ENCODE measurements at regions not wholly inside any gene's neighbourhood (a gene's known extent, or its start where the extent isn't known, plus 50 kb on each side); places are given as distances from the start of the nearest gene placed in this dataset.

GRCh38 chr11:134468796-134469195, 56.8 kb upstream of the B3GAT1 start:
- ChIA-PET CTCF (no interaction called here), POLR2A (no interaction called here)
- no peak for DNase-seq (ENCODE audit: extremely low spot score)
- TF ChIP-seq ARNT (IDR thresholded peaks at IDR 0.05), result no peak

DNA sequence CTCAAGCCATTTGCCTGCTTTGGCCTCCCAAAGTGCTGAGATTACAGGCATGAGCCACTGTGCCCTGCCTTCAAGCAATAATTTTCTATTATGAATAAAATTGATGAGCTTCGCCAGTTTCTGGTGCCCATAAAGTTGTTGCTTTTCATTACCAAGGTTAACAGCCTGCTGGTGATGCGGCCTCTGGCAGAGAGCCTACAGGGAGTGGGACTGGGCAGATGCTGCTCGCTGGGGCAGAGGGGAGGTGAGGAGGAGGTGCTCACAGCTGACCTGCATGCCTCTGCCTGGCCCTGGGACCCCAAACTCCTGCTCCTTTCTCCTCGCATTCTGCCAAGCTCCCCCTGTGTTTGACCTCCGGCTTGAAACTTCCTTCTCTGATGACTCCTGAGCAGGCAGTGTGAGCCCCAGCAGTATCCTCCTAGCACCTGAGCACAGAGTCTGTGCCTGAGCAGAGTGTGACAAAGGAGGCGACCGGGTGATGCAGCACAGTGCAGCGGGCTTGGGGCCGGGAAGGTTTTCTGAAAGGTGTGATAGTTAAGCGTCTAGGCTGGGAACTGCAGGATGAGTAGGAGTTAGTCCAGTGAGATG, 56.1 kb upstream of the B3GAT1 start:
- ChIA-PET CTCF (no interaction called here), POLR2A (no interaction called here)
- TF ChIP-seq SP1 (IDR thresholded peaks at IDR 0.05), result no peak
- TF ChIP-seq SUZ12 (IDR thresholded peaks at IDR 0.05), result no peak
- no peak for DNase-seq (ENCODE audit: extremely low spot score)

- CTCF ChIA-PET, result no interaction called here
- TF ChIP-seq HDGF (IDR thresholded peaks at IDR 0.05; ENCODE audit: borderline replicate concordance) (no peak), ARNT (IDR thresholded peaks at IDR 0.05) (no peak), SP1 (IDR thresholded peaks at IDR 0.05) (no peak), TARDBP (IDR thresholded peaks at IDR 0.05) (no peak), BHLHE40 (IDR thresholded peaks at IDR 0.05; ENCODE audit: borderline replicate concordance) (no peak), SUZ12 (IDR thresholded peaks at IDR 0.05) (no peak), FOXA1 (IDR thresholded peaks at IDR 0.05) (no peak), ELF4 (IDR thresholded peaks at IDR 0.05) (no peak), FOXK2 (IDR thresholded peaks at IDR 0.05) (no peak), L3MBTL2 (conservative IDR thresholded peaks at IDR 0.05) (no peak), FOXM1 (IDR thresholded peaks at IDR 0.05; ENCODE audit: borderline replicate concordance) (no peak)
- TF ChIP-seq, protein P1, sequence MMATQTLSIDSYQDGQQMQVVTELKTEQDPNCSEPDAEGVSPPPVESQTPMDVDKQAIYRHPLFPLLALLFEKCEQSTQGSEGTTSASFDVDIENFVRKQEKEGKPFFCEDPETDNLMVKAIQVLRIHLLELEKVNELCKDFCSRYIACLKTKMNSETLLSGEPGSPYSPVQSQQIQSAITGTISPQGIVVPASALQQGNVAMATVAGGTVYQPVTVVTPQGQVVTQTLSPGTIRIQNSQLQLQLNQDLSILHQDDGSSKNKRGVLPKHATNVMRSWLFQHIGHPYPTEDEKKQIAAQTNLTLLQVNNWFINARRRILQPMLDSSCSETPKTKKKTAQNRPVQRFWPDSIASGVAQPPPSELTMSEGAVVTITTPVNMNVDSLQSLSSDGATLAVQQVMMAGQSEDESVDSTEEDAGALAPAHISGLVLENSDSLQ (IDR thresholded peaks at IDR 0.05), result no peak
- DNase-seq (ENCODE audit: extremely low spot score), result no peak
- POLR2A ChIA-PET, result no interaction called here
These were observed 54.8 kb upstream of the B3GAT1 start for GRCh38 chr11:134466610-134467567.

DNA sequence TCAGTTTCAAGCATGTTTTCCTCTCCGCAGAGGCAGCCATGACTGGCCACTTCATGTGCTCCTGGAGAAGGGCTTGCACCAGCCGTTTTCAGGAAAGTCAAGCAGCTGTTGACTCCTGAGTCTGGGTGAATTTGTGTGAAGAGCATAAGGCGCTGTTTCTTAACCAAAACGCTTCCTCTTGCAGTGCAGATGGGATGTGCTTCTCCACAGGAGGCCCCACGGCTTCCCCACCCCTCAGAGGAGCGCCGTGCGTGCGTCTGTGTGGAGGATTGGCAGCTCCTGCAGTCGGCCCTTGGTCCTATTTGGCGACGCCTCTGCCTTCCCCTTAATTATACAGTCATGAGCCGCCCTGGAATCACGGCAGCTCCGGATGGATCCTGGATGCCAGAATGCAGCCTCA, 54.1 kb upstream of the B3GAT1 start:
- CTCF ChIA-PET, result no interaction called here
- no peak for DNase-seq (ENCODE audit: extremely low spot score)
- POLR2A ChIA-PET, result no interaction called here
- TF ChIP-seq L3MBTL2 (conservative IDR thresholded peaks at IDR 0.05) (no peak), SP1 (IDR thresholded peaks at IDR 0.05) (no peak), ZNF384 (IDR thresholded peaks at IDR 0.05) (no peak), HDGF (IDR thresholded peaks at IDR 0.05; ENCODE audit: borderline replicate concordance) (no peak), FOXA1 (IDR thresholded peaks at IDR 0.05) (no peak), LEF1 (IDR thresholded peaks at IDR 0.05; ENCODE audit: borderline replicate concordance) (no peak), FOXK2 (IDR thresholded peaks at IDR 0.05) (no peak), NFRKB (IDR thresholded peaks at IDR 0.05) (no peak), CTBP1 (IDR thresholded peaks at IDR 0.05; ENCODE audit: borderline replicate concordance) (no peak), BHLHE40 (IDR thresholded peaks at IDR 0.05; ENCODE audit: borderline replicate concordance) (no peak), ARNT (IDR thresholded peaks at IDR 0.05) (no peak), ELF4 (IDR thresholded peaks at IDR 0.05) (no peak), FOXM1 (IDR thresholded peaks at IDR 0.05; ENCODE audit: borderline replicate concordance) (no peak), SUZ12 (IDR thresholded peaks at IDR 0.05) (no peak)
- TF ChIP-seq, protein P1 (IDR thresholded peaks at IDR 0.05), result no peak

DNA sequence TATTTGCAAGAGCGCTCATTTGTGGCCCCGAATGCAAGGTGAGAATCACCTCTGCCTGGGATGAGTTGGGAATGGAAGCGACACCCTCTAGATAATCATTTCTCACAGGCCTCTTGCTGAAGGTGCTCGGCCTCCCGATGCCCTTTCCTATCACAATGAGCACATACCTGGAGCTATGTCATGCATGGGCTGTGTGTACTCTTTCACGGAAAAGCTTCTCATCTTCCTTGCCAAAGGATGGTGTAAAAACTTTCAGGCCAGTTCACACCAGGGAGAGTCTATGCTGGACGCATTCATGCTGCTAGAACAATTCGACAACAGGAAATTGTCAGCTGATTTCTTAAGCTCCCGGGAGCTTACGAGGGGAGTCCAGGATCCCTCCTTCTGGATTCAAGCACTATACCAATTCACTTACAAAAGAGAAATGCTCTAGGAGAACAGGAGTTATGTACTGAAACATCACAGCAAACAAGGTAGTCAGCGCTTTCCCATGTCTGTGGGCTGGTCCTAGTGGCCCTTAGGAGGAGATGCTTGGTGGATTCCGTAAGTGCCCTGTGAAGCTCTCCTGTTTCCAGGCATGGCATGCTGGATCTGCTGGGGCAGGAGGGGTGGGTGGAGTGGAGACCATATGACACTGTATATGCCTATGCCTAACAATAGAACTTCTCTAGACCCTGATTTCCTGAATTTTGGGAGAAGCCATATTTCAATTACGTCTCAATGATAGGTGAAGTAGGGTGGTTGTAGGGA, 53.1 kb upstream of the B3GAT1 start:
- ChIA-PET POLR2A (no interaction called here), CTCF (no interaction called here)
- no peak for DNase-seq (ENCODE audit: extremely low spot score)
- TF ChIP-seq ARNT (IDR thresholded peaks at IDR 0.05) (no peak), SUZ12 (IDR thresholded peaks at IDR 0.05) (no peak), TARDBP (IDR thresholded peaks at IDR 0.05) (no peak), LEF1 (IDR thresholded peaks at IDR 0.05; ENCODE audit: borderline replicate concordance) (no peak), ZNF384 (IDR thresholded peaks at IDR 0.05) (no peak), FOXA1 (IDR thresholded peaks at IDR 0.05) (no peak), CTBP1 (IDR thresholded peaks at IDR 0.05; ENCODE audit: borderline replicate concordance) (no peak), FOXM1 (IDR thresholded peaks at IDR 0.05; ENCODE audit: borderline replicate concordance) (no peak), SP1 (IDR thresholded peaks at IDR 0.05) (no peak)
- TF ChIP-seq, protein P1 (IDR thresholded peaks at IDR 0.05), result no peak

DNA sequence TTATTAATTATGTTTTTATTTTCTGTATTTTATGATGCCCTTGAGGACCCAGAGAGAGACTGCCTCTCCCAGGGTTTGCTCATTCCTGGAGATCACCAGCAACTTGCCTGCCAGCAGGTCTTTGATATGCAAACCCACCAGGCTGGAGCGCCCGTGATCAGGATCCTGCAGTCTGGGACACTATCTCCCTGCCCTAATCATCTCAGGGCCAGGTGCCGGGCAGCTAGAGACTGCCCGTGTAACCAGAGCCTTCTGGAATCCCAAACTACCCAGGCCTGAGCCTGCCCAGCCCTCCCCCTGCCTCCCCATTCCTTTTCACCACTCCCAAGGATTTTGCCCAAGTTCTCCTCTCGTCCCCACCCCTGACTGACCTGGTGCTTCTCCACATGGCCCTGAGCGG, 52.2 kb upstream of the B3GAT1 start:
- no peak for TF ChIP-seq SP1 (IDR thresholded peaks at IDR 0.05)
- TF ChIP-seq BHLHE40 (IDR thresholded peaks at IDR 0.05; ENCODE audit: borderline replicate concordance), result no peak
- no peak for TF ChIP-seq L3MBTL2 (conservative IDR thresholded peaks at IDR 0.05)
- no peak for TF ChIP-seq ARNT (IDR thresholded peaks at IDR 0.05)
- TF ChIP-seq CTBP1 (IDR thresholded peaks at IDR 0.05; ENCODE audit: borderline replicate concordance), result no peak
- TF ChIP-seq, protein P1 (IDR thresholded peaks at IDR 0.05), result no peak
- no peak for TF ChIP-seq FOXA1 (IDR thresholded peaks at IDR 0.05)
- no peak for TF ChIP-seq FOXK2 (IDR thresholded peaks at IDR 0.05)
- TF ChIP-seq TARDBP (IDR thresholded peaks at IDR 0.05), result no peak
- TF ChIP-seq HDGF (IDR thresholded peaks at IDR 0.05; ENCODE audit: borderline replicate concordance), result no peak
- TF ChIP-seq NFRKB (IDR thresholded peaks at IDR 0.05), result no peak
- TF ChIP-seq SUZ12 (IDR thresholded peaks at IDR 0.05), result no peak
- TF ChIP-seq ELF4 (IDR thresholded peaks at IDR 0.05), result no peak
- no peak for TF ChIP-seq LEF1 (IDR thresholded peaks at IDR 0.05; ENCODE audit: borderline replicate concordance)
- no peak for TF ChIP-seq FOXM1 (IDR thresholded peaks at IDR 0.05; ENCODE audit: borderline replicate concordance)
- TF ChIP-seq ZNF384 (IDR thresholded peaks at IDR 0.05), result no peak
- CTCF ChIA-PET, result no interaction called here
- no peak for DNase-seq (ENCODE audit: extremely low spot score)

More for the DNA sequence above, 52.2 kb upstream of the B3GAT1 start:
- POLR2A ChIA-PET, result no interaction called here
